B cell (primary cell): ENCODE measurements at regions not wholly inside any gene's neighbourhood (a gene's known extent, or its start where the extent isn't known, plus 50 kb on each side); places are given as distances from the start of the nearest gene placed in this dataset.

ENCODE experiments used
- ATAC-seq: fragments of 200-7000 bp; cut with Tn5 transposase; one replicate; pipeline ENCODE4 v1.10.0; 2021; ENCODE audit warnings: low read depth, mild to moderate bottlenecking, moderate number of reproducible peaks, moderate library complexity
- CTCF ChIA-PET: fragments of 350-600 bp; sonication (Branson Sonifier 250); formaldehyde crosslinking; loops from one replicate; lab custom pipeline; 2021; ENCODE audit warnings: antibody characterized with exemption, inconsistent platforms; lab: Charles Lee
- POLR2A ChIA-PET: fragments of 350-600 bp; sonication (Branson Sonifier 250); formaldehyde crosslinking; loops from one replicate; lab custom pipeline; 2021; ENCODE audit warnings: antibody characterized with exemption; lab: Charles Lee
- DNase-seq: peaks from one replicate; pipeline ENCODE4 v3.0.0; 2013
- H2AFZ ChIP-seq: 2 replicates; pipeline ENCODE4 v1.6.1; 2012; ENCODE audit warnings: mild to moderate bottlenecking, low read depth, low read length; ENCODE audit not compliant: insufficient read depth, poor library complexity, severe bottlenecking
- H3K27ac ChIP-seq, 2 donors: 1 replicate in 1 of 2; 2 replicates in 1 of 2; pipeline ENCODE4 v1.5.1; 2012 to 2013; ENCODE audit warnings: low read length in 2 of 2, mild to moderate bottlenecking in 2 of 2, moderate library complexity in 1 of 2
- H3K27me3 ChIP-seq, 4 experiments: fragments of 200-600 bp in 1 of 4; sonication (generic) in 1 of 4; replicated peaks in 1 of 4; 1 replicate in 2 of 4; 2 replicates in 2 of 4; pipeline versions ENCODE4 v1.6.1 to v1.7.0; 2013 to 2016; ENCODE audit warnings: low read length in 3 of 4, mild to moderate bottlenecking in 2 of 4, mixed read lengths in 1 of 4, moderate library complexity in 1 of 4; ENCODE audit not compliant: insufficient read depth in 4 of 4, control insufficient read depth in 3 of 4; ENCODE audit errors: control extremely low read depth in 1 of 4
- H3K36me3 ChIP-seq, 2 experiments: replicated peaks in 1 of 2; 1 replicate in 1 of 2; 2 replicates in 1 of 2; pipeline versions ENCODE4 v1.6.1 to v1.7.1; 2013; ENCODE audit warnings: low read length in 1 of 2; ENCODE audit not compliant: insufficient read depth in 2 of 2, control insufficient read depth in 1 of 2; ENCODE audit errors: control extremely low read depth in 1 of 2, extremely low read depth in 1 of 2
- H3K4me1 ChIP-seq, 2 donors: fragments of 200-600 bp in 1 of 2; sonication (generic) in 1 of 2; 1 replicate in 1 of 2; 2 replicates in 1 of 2; pipeline versions ENCODE4 v1.5.1 to v1.6.1; 2013 to 2017; ENCODE audit warnings: low read length in 2 of 2; ENCODE audit not compliant: control insufficient read depth in 2 of 2, insufficient read depth in 2 of 2
- H3K4me2 ChIP-seq: replicated peaks from 2 replicates; pipeline ENCODE3; 2012; ENCODE audit warnings: mild to moderate bottlenecking, low read depth, low read length; ENCODE audit not compliant: poor library complexity, severe bottlenecking
- H3K4me3 ChIP-seq, 5 experiments: fragments of 200-600 bp in 1 of 5; sonication (generic) in 1 of 5; 1 replicate in 3 of 5; 2 replicates in 2 of 5; pipeline versions ENCODE4 v1.5.1 to v1.7.0; 2011 to 2016; ENCODE audit warnings: low read length in 4 of 5, mild to moderate bottlenecking in 4 of 5, low read depth in 2 of 5, control low read depth in 1 of 5, moderate library complexity in 1 of 5; ENCODE audit not compliant: insufficient read depth in 1 of 5; ENCODE audit errors: control extremely low read depth in 1 of 5, extremely low read depth in 1 of 5
- H3K79me2 ChIP-seq: fragments of 200-600 bp; sonication (generic); one replicate; pipeline ENCODE4 v1.6.0; 2016; ENCODE audit warnings: low read length; ENCODE audit not compliant: control insufficient read depth, insufficient read depth
- H3K9ac ChIP-seq: fragments of 200-600 bp; sonication (generic); 2 replicates; pipeline ENCODE4 v1.6.1; 2017; ENCODE audit warnings: mild to moderate bottlenecking, low read length, moderate library complexity
- H3K9me3 ChIP-seq, 3 donors: one replicate each; pipeline versions ENCODE4 v1.6.1 to v1.7.1; 2013; ENCODE audit warnings: low read length in 2 of 3; ENCODE audit not compliant: control insufficient read depth in 2 of 3, insufficient read depth in 1 of 3; ENCODE audit errors: control extremely low read depth in 1 of 3
- H4K20me1 ChIP-seq: 2 replicates; pipeline ENCODE4 v1.6.0; 2012; ENCODE audit warnings: mild to moderate bottlenecking, low read length; ENCODE audit not compliant: insufficient read depth, control insufficient read depth, poor library complexity, severe bottlenecking
- H3K27ac Mint-ChIP-seq: one replicate; pipeline ENCODE4 v1.8.0; 2021; ENCODE audit warnings: mixed read lengths
- H3K27me3 Mint-ChIP-seq: one replicate; pipeline ENCODE4 v1.8.0; 2021; ENCODE audit warnings: mixed read lengths
- H3K4me1 Mint-ChIP-seq: one replicate; pipeline ENCODE4 v1.8.0; 2021; ENCODE audit warnings: mixed read lengths
- H3K4me3 Mint-ChIP-seq: one replicate; pipeline ENCODE4 v1.8.0; 2021; ENCODE audit warnings: mixed read lengths
- H3K9me3 Mint-ChIP-seq: one replicate; pipeline ENCODE4 v1.8.0; 2022; ENCODE audit warnings: mixed read lengths; ENCODE audit not compliant: insufficient read depth
- CTCF ChIP-seq: fragments of 200-600 bp; IDR thresholded peaks from one replicate; pipeline ENCODE4 v1.8.0; 2022; ENCODE audit warnings: antibody characterized with exemption, mild to moderate bottlenecking
- EZH2 ChIP-seq: IDR thresholded peaks from 2 replicates; pipeline ENCODE4 v1.6.1; 2012; ENCODE audit warnings: borderline replicate concordance, low read depth, mild to moderate bottlenecking, moderate library complexity, low read length; ENCODE audit not compliant: insufficient read depth, poor library complexity, severe bottlenecking
- WGBS: methylation state at CpG from one replicate; pipeline ENCODE4 v1.1.5; 2013; ENCODE audit warnings: missing lambda C conversion rate; ENCODE audit not compliant: insufficient coverage; 5-methylcytosine and 5-hydroxymethylcytosine counted together
- intact Hi-C: fragments of 100-400 bp; cut with micrococcal nuclease; formaldehyde crosslinking; loops from one replicate; pipeline ENCODE4 v1.10.0; 2022

DNA sequence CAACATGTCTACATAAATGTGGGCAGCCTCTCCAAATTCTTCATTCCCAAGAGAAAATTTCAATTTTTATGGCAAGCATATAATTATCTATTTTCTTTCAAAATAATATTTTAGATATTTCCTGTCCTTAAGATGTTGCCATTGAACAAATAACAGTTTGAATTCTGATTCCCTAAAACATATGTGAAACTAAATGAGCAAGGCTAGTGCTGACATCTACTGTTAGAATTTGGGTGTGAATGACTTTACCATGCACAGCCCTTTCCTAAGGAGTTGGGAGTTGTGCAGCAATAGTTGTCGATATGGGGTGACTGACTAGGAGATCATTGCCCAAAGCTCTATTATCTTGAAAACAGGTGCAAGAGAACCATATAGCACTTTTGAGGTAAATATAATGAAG lies 108.2 kb upstream of the SLC38A4 start:
- DNase-seq: peak; percentile 26
- H3K4me1 Mint-ChIP-seq: no peaks in the 10 kb centered on the region
- Histone ChIP-seq H4K20me1 (no peaks in the 10 kb centered on the region), H3K4me2 (no peak overlapping the region), H3K79me2 (no peaks in the 10 kb centered on the region), H3K36me3 (no peaks in the 10 kb centered on the region), H3K9ac (no peak overlapping the region), H2AFZ (no peak overlapping the region), H3K27me3 (no peaks in the 10 kb centered on the region), H3K4me3 (no peak overlapping the region), H3K9me3 (peaks cover 0 to 3% (median 1%) of the 10 kb centered on the region in 3 donors), H3K4me1 (no peaks in the 10 kb centered on the region), H3K27ac (no peak overlapping the region)
- no peak for ATAC-seq
- peaks cover 20% of the 10 kb centered on the region for H3K27me3 Mint-ChIP-seq
- H3K4me3 Mint-ChIP-seq: no peak overlapping the region
- ChIA-PET POLR2A (no interaction called here), CTCF (interaction anchor here (1.1 to 2.6 kb wide), 4 partner anchors 259 to 863 kb away, joined by 4 to 9 read pairs (median 4); no protein-coding TSS in a partner anchor)
- H3K27ac Mint-ChIP-seq: no peak overlapping the region
- no CpG with 5 or more reads among the region's 1 CpG for WGBS
- intact Hi-C loops: loop anchor here (5.0 kb wide), 1 partner anchor 862 kb away; no protein-coding TSS in a partner anchor
- TF ChIP-seq CTCF (peak; percentile 38), EZH2 (no peak)
- no peaks in the 10 kb centered on the region for H3K9me3 Mint-ChIP-seq

GRCh38 chr12:46934374-46935111 lies 108.7 kb upstream of the SLC38A4 start:
- Histone ChIP-seq H3K4me1 (no peaks in the 10 kb centered on the region), H3K4me2 (no peak overlapping the region), H3K27me3 (no peaks in the 10 kb centered on the region), H3K9me3 (peaks cover 0 to 3% (median 1%) of the 10 kb centered on the region in 3 donors), H3K36me3 (no peaks in the 10 kb centered on the region), H3K9ac (no peak overlapping the region), H3K79me2 (no peaks in the 10 kb centered on the region), H4K20me1 (no peaks in the 10 kb centered on the region), H2AFZ (no peak overlapping the region), H3K27ac (no peak overlapping the region), H3K4me3 (no peak overlapping the region)
- no peak for DNase-seq
- Mint-ChIP-seq H3K27me3 (peaks cover 20% of the 10 kb centered on the region), H3K9me3 (no peaks in the 10 kb centered on the region), H3K27ac (no peak overlapping the region), H3K4me3 (no peak overlapping the region), H3K4me1 (no peaks in the 10 kb centered on the region)
- no peak for ATAC-seq
- CTCF ChIA-PET: interaction anchor here (1.1 to 2.6 kb wide), 4 partner anchors 260 to 863 kb away, joined by 3 to 9 read pairs (median 4); no protein-coding TSS in a partner anchor
- POLR2A ChIA-PET: no interaction called here
- intact Hi-C loops: loop anchor here (5.0 kb wide), 1 partner anchor 862 kb away; no protein-coding TSS in a partner anchor
- TF ChIP-seq EZH2: no peak
- no peak for TF ChIP-seq CTCF
- WGBS: no CpG with 5 or more reads among the region's 10 CpGs
